GM12878 (cell line): ENCODE measurements at regions not wholly inside any gene's neighbourhood (a gene's known extent, or its start where the extent isn't known, plus 50 kb on each side); places are given as distances from the start of the nearest gene placed in this dataset.
"Not testable (repeated sequence)": the region's sequence is repeated elsewhere in the genome, so short reads cannot be mapped to it uniquely, and the experiment has no call there.

ENCODE experiments used
- ATAC-seq: fragments of 200-7000 bp; cut with Tn5 transposase; 3 replicates; pipeline ENCODE4 v1.9.1; 2020; ENCODE audit warnings: mild to moderate bottlenecking, moderate library complexity
- BruUV-seq: library from RNA; stranded (reverse); fragments of 400-500 nt; replicated peaks from 2 replicates; lab custom pipeline; 2021; lab: Mats Ljungman, UMichigan
- CTCF ChIA-PET: fragments of 300-600 bp; sonication (Branson Sonifier 250); formaldehyde crosslinking; extraction: SDS; loops from one replicate; lab custom pipeline; 2021; ENCODE audit warnings: inconsistent platforms; lab: Yijun Ruan, JAX
- POLR2A ChIA-PET: fragments of 350-600 bp; formaldehyde crosslinking; extraction: SDS; loops from one replicate; lab custom pipeline; 2021; ENCODE audit warnings: inconsistent platforms; lab: Charles Lee
- RAD21 ChIA-PET: fragments of 300-600 bp; sonication (Branson Sonifier 250); formaldehyde crosslinking; loops from one replicate; lab custom pipeline; 2023; ENCODE audit warnings: antibody characterized with exemption; ENCODE audit not compliant: unreplicated experiment; lab: Charles Lee
- SMC1A ChIA-PET: fragments of 300-600 bp; sonication (Branson Sonifier 250); formaldehyde crosslinking; loops from one replicate; lab custom pipeline; 2023; ENCODE audit not compliant: unreplicated experiment, uncharacterized antibody; lab: Charles Lee
- DNase-seq: peaks from one replicate; pipeline ENCODE4 v3.0.0-alpha.2; 2011; ENCODE audit warnings: low read depth, low spot score
- FAIRE-seq: peaks from 3 replicates; lab custom pipeline; 2011; peaks lifted over from hg19 to GRCh38; lab: Jason Lieb, UNC
- H2AFZ ChIP-seq: 2 replicates; pipeline ENCODE4 v1.6.0; 2011; ENCODE audit warnings: low read depth, low read length, control low read depth; ENCODE audit not compliant: control insufficient read depth
- H3K27ac ChIP-seq: 2 replicates; pipeline ENCODE4 v1.5.1; 2011; ENCODE audit warnings: control low read depth; ENCODE audit not compliant: control insufficient read depth, insufficient read depth
- H3K27me3 ChIP-seq, 2 experiments: replicated peaks in 1 of 2; 2 replicates each; pipeline versions ENCODE4 v1.6.0 to v1.6.1; 2011; ENCODE audit warnings: low read length in 1 of 2; ENCODE audit not compliant: control insufficient read depth in 2 of 2, insufficient read depth in 2 of 2
- H3K36me3 ChIP-seq, 2 experiments: 2 replicates each; pipeline ENCODE4 v1.5.1; 2011; ENCODE audit warnings: low read length in 1 of 2; ENCODE audit not compliant: control insufficient read depth in 2 of 2, insufficient read depth in 2 of 2
- H3K4me1 ChIP-seq: 2 replicates; pipeline ENCODE4 v1.6.1; 2011; ENCODE audit warnings: mild to moderate bottlenecking, low read length, moderate library complexity, mixed read lengths; ENCODE audit not compliant: control insufficient read depth, insufficient read depth
- H3K4me2 ChIP-seq: 2 replicates; pipeline ENCODE4 v1.6.0; 2011; ENCODE audit warnings: control low read depth; ENCODE audit not compliant: control insufficient read depth, insufficient read depth
- H3K4me3 ChIP-seq: fragments of 200-600 bp; sonication (generic); 2 replicates; pipeline ENCODE4 v1.5.1; 2016
- H3K79me2 ChIP-seq: 2 replicates; pipeline ENCODE4 v1.6.0; 2011; ENCODE audit warnings: low read length; ENCODE audit not compliant: control insufficient read depth, insufficient read depth
- H3K9ac ChIP-seq: 2 replicates; pipeline ENCODE4 v1.8.0; 2011; ENCODE audit warnings: low read length, control low read depth, mixed read lengths; ENCODE audit not compliant: control insufficient read depth, insufficient read depth
- H3K9me3 ChIP-seq: replicated peaks from 3 replicates; pipeline ENCODE4 v1.5.1; 2011; ENCODE audit warnings: mild to moderate bottlenecking, low read length; ENCODE audit not compliant: control insufficient read depth, insufficient read depth
- H4K20me1 ChIP-seq: 2 replicates; pipeline ENCODE4 v1.6.0; 2011; ENCODE audit not compliant: control insufficient read depth, insufficient read depth
- CREB1 ChIP-seq: IDR thresholded peaks from 2 replicates; pipeline ENCODE4 v1.6.1; 2012; ENCODE audit warnings: low read depth, mild to moderate bottlenecking, inconsistent platforms
- MTA2 ChIP-seq: fragments of 450-650 bp; IDR thresholded peaks from 2 replicates; pipeline ENCODE4 v1.6.1; 2016; ENCODE audit warnings: low read depth, mild to moderate bottlenecking, moderate library complexity
- NR2F1 ChIP-seq: fragments of 450-650 bp; conservative IDR thresholded peaks from 2 replicates; pipeline ENCODE4 v1.6.1; 2017; ENCODE audit warnings: mild to moderate bottlenecking
- WGBS: methylation state at CpG from one replicate; pipeline ENCODE4 v1.1.6; 2016; ENCODE audit warnings: low lambda C conversion rate; ENCODE audit not compliant: insufficient replicate concordance, insufficient coverage; ENCODE audit errors: missing lambda C conversion rate; 5-methylcytosine and 5-hydroxymethylcytosine counted together
- in situ Hi-C: fragments of 300-500 bp; cut with MboI; formaldehyde crosslinking; loops from 9 replicates; pipeline ENCODE4 v1.14.3; 2018; ENCODE audit warnings: mixed read lengths
- intact Hi-C: fragments of 100-400 bp; cut with micrococcal nuclease; formaldehyde crosslinking; loops from one replicate; pipeline ENCODE4 v1.14.2; 2022; ENCODE audit not compliant: unreplicated experiment

DNA sequence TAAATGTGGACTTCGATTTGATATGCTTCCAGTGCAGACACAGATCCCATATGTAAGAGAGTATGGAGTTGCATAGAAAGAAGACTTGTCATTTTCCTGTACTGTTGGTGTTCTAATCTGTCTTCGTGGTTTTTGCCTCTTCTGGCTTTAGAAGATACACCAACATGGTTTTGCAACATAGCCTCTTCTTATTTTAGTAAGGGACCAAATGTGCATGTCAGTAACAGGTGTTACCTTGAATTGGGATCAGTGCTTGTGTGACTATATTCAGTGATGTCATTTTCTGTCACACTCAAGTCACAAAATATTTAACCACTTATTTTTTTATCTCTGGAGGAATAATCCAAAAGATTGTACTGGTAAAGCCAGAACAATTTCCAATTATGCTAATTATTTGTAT, 140.4 kb downstream of the SNRPN start:
- POLR2A ChIA-PET, result no interaction called here
- no peak overlapping the region for H2AFZ ChIP-seq
- intact Hi-C loops, result no loop called here
- H3K27me3 ChIP-seq, result no peaks in the 10 kb centered on the region
- no peaks in the 10 kb centered on the region for H3K4me1 ChIP-seq
- H4K20me1 ChIP-seq, result no peaks in the 10 kb centered on the region
- no peak overlapping the region for H3K9ac ChIP-seq
- FAIRE-seq, result no peak
- TF ChIP-seq CREB1 (no peak), MTA2 (no peak), NR2F1 (no peak)
- TF ChIP-seq, all 136 proteins: peak for 0
- H3K36me3 ChIP-seq, result peaks cover 3% of the 10 kb centered on the region in 2 experiments
- H3K79me2 ChIP-seq, result no peaks in the 10 kb centered on the region
- no peak for DNase-seq
- in situ Hi-C loops, result loop anchor here (25.0 kb wide), 1 partner anchor 842 kb away; no protein-coding TSS in a partner anchor
- no TSS peak for BruUV-seq
- 45% methylated on average over 2 of the region's 2 CpGs for WGBS
- CTCF ChIA-PET, result no interaction called here
- ATAC-seq, result no peak
- no peak overlapping the region for H3K4me3 ChIP-seq
- peaks cover 8% of the 10 kb centered on the region; the same call in 1 of the 3 replicates for H3K9me3 ChIP-seq
- no peak overlapping the region for H3K27ac ChIP-seq
- no peak overlapping the region for H3K4me2 ChIP-seq
- RAD21 ChIA-PET, result no interaction called here
- SMC1A ChIA-PET, result no interaction called here

DNA sequence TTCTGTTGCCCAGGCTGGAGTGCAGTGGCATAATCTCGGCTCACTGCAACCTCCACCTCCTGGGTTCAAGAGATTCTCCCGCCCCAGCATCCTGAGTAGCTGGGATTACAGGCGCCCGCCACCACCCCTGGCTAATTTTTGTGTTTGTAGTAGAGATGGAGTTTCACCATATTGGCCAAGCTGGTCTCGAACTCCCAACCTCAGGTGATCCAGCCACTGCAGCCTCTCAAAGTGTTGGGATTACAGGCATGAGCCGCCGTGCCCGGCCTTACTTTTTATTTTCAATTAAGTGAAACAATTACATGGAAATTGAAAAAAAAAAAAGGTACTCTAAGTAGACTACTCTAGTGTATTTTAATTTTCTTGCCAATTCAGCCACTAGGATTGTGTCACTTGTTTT, 145.2 kb downstream of the SNRPN start:
- DNase-seq, FAIRE-seq: not testable (repeated sequence)
- in situ Hi-C loops, result loop anchor here (25.0 kb wide), 1 partner anchor 837 kb away; no protein-coding TSS in a partner anchor

More for the DNA sequence above, 145.2 kb downstream of the SNRPN start:
- 70% methylated on average over 8 of the region's 8 CpGs for WGBS
- H3K4me2 ChIP-seq, H2AFZ ChIP-seq, H3K9me3 ChIP-seq, intact Hi-C loops, ATAC-seq, H3K9ac ChIP-seq, H4K20me1 ChIP-seq, H3K4me1 ChIP-seq, RAD21 ChIA-PET, H3K79me2 ChIP-seq, BruUV-seq, H3K27me3 ChIP-seq, POLR2A ChIA-PET, H3K4me3 ChIP-seq, H3K27ac ChIP-seq, SMC1A ChIA-PET, CTCF ChIA-PET, H3K36me3 ChIP-seq: not testable (repeated sequence)
